NCI-H2227 (cell line): ENCODE measurements at regions not wholly inside any gene's neighbourhood (a gene's known extent, or its start where the extent isn't known, plus 50 kb on each side); places are given as distances from the start of the nearest gene placed in this dataset.
"Not testable (repeated sequence)": the region's sequence is repeated elsewhere in the genome, so short reads cannot be mapped to it uniquely, and the experiment has no call there.

Experiments
- DNase-seq: peaks from one replicate; lab custom pipeline; 2025; ENCODE audit not compliant: unreplicated experiment; lab: John Stamatoyannopoulos, UW

DNA sequence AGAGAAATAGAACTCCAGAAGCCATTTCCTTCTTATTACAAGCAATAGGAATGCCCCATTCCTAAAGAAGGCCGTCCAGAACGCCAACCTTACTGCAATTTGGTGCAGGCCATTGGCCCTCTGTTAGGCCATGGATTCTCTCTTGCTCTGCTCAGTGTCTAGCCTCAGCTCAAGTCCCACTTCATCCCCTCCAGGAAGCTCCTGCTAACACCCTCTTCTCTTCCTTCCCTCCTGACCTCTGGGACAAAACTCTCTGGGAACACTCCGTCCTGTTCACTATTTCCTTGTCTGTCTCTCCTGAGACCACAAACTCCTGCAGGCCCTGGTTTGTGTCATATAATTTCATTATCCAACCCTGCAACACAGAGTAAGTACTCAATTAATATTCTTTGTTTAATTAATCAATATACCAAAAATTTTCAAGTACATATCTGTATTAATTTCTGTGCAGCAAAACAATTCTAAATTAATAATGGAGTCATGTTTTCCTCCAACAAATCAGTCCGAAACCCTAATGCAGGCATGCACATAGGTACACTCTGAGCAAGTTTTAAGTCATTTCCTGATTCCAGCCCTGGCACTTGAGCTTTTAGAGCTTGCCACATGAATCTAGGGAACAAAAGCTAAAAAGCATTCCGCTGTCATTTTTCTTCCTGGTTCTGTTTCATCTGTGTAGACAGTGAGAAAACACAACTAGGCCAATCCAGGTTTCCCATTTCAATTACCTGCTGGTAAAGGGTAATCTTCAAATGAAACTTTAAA is 245.3 kb downstream of the SETD4 start:
- no peak for DNase-seq

GRCh38 chr21:35812679-35813078 is 247.6 kb downstream of the SETD4 start:
- DNase-seq = no peak

DNA sequence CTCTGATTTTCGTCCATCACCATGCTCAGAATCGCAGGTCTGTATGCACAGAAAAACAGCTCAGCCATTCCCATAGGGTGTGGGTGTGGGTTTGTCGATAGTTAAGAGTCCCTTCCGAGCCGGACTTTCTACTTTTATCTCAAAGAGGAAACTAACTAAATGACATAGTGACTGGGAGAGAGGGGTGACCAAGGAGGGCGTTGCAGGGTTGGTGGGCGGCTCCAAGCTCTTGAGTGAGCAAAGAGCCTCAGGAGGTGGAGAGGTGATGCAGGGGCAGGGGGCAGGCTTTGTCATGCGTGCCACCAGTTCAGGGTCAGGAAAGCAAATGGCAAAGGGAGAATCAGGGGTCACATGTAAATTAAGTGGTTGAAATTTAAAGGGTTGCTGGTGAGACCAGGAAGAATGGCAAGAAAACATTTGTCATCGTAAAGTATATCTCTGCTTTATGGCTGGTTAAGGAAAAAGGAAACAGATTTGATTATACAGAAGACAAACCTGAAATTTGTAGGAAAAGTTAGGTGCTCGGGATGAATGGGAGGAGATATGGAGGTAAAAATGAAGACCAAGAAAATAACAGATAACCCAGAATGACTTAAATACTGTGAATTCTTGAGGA is 249.0 kb downstream of the SETD4 start:
- DNase-seq = no peak

DNA sequence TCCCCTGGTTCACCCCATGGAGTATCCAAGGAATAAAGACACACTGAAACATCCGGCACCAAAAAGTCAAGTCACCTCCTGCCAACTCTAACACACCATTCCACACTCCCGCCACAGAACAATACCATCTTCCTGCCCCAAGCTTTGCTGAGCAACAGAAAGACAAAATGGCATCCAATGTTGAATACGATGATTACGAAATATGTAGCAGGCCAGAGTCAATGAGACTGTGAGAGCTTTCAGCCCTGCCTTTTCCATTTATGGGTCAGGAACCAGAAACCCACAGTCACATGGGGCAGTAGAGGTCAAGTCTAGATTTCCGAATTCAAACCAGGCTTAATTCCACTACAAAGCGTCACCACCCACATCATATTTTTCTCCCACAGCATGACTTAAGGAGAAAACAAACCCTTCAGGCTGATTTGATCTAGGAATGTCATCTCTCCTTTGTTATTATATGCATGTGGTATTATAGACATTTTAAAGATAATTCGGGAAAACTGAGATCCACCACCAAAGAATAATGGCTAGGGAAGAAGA is 249.8 kb downstream of the SETD4 start:
- DNase-seq = no peak

GRCh38 chr21:35801391-35801790 is 258.9 kb downstream of the SETD4 start:
- no peak for DNase-seq

DNA sequence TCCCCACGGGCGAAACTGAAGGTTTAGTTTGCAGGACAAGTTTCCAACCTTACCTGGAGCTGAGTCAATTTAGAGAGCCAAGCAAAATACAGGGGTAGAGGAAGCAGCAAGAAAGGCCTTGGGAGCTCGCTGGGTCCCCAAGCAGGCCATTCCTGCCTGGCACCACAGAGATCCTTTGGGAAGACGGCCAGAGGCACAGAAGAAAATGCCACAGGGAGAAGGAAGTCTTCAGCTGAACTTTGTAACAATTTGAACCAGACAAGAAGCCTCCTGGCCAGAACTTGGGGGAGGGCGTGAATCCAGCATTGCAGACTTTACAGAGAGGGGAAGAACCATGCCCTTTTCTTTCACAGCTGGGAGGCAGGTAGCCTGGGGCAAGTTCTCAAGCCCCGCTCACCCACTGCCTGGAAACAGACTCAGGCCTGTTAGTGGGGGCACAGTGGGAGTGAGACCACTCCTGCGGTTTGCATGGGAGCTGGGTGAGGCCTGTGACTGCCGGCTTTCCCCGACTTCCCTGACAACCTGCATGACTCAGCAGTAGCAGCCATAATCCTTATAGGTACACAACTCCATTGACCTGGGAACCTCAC is 259.4 kb downstream of the SETD4 start:
- DNase-seq = not testable (repeated sequence)

DNA sequence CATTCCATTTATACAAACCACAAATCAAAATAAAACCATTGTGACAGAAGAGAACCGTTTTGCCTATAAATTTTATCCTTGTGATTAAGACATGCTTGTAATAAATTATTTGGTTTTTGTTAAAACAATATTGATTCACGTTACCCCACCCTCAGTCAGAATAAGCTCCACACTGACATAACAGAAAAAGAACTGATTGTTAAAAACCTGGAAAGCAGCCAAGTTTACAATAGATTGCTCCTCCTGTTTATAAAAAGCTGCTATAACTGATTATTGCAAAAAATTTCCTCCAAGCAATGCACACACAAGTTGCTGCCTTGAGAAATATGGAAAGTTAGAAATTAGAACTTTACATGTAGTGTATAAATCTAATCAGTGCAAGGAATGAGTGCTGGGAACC is 263.5 kb downstream of the SETD4 start:
- DNase-seq = peak; percentile 1

GRCh38 chr21:35794527-35794926 is 265.8 kb downstream of the SETD4 start:
- not testable (repeated sequence) for DNase-seq

GRCh38 chr21:35792569-35793305 is 267.6 kb downstream of the SETD4 start:
- DNase-seq = no peak

DNA sequence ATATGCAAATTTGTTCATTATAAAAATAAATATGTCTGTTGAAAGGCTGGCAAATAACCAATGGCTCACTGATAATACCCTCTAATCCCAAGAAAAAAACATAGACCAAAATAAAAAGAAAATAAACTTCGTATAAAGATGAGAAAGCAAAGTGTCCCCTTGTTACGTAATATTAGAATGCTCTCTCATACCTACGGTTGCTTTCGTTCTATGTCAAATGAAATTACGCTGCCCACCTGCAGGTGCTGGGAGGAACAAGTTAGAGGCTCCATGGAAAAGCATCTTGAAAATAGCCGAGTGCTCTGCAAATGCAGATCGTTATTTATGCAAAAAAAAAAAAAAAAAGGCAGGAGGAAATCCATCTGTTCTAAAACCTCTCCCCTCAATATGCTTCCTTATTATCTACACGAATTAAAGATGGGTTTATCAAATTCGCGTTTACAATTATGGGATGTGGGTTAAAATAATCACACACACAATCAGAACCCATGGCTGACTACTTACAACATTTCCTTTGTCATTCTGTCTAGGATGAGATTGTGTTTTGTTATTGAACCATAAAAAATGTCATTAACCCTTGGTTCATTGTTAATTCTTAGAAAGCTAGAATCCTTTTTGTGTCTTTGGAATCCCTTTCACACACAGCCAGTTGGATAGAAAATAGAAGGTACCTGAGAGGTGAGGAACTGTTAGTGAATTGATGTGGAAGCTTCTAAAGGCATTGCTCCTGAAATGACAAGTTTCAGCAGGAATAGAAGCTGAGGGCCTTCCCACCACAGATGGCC is 268.6 kb downstream of the SETD4 start:
- DNase-seq = no peak

GRCh38 chr21:35783721-35784120 is 276.6 kb downstream of the SETD4 start:
- no peak for DNase-seq

- no peak for DNase-seq
Measured at GRCh38 chr21:35782667-35783066, 277.7 kb downstream of the SETD4 start.

DNA sequence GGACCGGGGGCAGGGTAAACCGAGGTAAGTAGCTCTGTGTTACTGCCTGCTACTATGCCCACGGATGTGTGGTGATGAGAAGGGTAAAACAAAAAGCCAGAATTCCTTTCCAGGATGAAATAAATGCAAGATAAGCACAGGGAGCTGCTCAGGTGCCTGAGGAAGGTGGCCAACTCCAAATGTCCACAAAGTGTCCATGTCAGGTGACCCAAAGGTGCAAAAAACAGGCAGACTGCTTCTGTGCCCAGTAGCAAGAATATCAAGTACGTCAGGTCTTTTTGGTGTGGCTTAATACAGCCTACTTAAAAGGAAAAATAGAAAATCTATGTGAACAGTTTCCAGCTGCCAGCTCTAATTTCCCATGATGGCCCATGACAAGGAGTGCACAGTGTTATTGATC is 279.3 kb downstream of the SETD4 start:
- no peak for DNase-seq

GRCh38 chr21:35779690-35780570 is 280.4 kb downstream of the SETD4 start:
- DNase-seq = no peak

- DNase-seq = no peak
Measured at GRCh38 chr21:35779167-35779566, 281.2 kb downstream of the SETD4 start.

DNA sequence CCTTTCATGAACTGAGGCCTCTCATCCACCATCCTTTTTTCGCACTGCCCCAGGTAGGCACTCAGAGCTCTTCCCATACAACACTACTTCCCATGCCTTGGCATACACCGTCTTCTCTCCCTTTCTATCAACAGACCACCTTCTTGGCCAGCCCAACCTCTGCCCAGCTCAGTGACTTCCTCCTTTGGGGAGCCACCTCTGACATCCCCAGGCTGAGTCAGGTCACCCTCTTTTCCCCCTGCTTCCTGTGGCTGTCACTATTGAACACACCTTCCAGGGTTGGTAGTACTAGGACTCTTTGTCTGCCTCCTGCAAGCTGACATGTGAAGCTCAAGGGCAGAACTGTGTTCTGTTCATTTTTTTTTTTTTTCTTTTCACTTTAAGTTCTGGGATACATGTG is 283.2 kb downstream of the SETD4 start:
- DNase-seq = no peak

DNA sequence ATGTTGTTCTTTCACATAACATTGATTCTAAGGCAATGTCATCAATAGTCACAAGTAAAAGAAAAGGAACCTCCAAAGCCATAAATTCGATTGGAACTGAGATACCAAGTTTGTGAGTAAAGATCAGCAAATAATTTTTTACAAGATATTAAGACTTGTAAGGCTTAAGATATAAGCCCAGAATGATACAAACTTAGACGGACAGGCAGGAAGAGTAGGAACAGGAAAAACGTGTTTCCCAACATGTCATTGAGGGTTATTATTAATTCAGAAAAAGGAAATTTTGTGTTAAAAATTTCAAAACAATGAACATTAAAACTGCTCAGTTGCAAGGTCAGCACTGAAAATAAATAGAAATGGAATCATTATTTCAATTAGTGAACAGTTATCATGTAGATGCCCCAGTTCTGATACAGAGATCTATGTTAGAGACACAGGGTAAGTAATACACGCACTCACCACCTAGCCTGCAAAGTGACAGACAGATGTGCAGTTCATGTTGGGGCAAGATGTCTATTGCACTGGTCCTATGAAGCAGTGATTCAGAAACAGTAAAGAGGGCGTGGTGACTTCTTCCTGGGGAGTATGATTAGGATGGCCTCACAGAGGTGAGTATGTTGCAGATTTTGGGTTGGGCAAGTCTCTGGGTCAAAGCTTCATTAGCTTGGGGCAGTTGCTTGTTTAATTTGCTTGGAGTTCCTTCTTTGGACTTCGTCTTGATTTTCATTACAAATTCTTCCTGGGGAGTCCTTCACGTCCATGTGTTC is 284.4 kb downstream of the SETD4 start:
- no peak for DNase-seq

GRCh38 chr21:35770101-35770945 is 290.0 kb downstream of the SETD4 start:
- DNase-seq = no peak
